ENCODE measurements at regions not wholly inside any gene's neighbourhood (a gene's known extent, or its start where the extent isn't known, plus 50 kb on each side); places are given as distances from the start of the nearest gene placed in this dataset.

GRCh38 chr3:148218222-148218621 lies 479.5 kb upstream of the AGTR1 start:
- peak in 1 of 3 donors; percentile 51 for DNase-seq
- WGBS (ENCODE audit: insufficient coverage, low coverage, low lambda C conversion rate, missing lambda C conversion rate), result 34% methylated on average over 3 of the region's 3 CpGs
- Histone ChIP-seq H3K4me3 (no peak overlapping the region), H3K9me3 (no peaks in the 10 kb centered on the region), H3K36me3 (no peaks in the 10 kb centered on the region), H3K4me1 (no peaks in the 10 kb centered on the region), H3K27ac (no peak overlapping the region), H3K27me3 (no peaks in the 10 kb centered on the region)
- ATAC-seq, result peak in 1 of 4 donors; percentile 63
- TF ChIP-seq POLR2A (IDR thresholded peaks at IDR 0.05) (no peak), CTCF (IDR thresholded peaks at IDR 0.05) (no peak)
- intact Hi-C loops (cut with DNase I), result no loop called here

GRCh38 chr3:148219999-148220398 lies 477.7 kb upstream of the AGTR1 start:
- Histone ChIP-seq H3K4me3 (no peak overlapping the region), H3K36me3 (no peaks in the 10 kb centered on the region), H3K9me3 (no peaks in the 10 kb centered on the region), H3K27ac (no peak overlapping the region), H3K27me3 (no peaks in the 10 kb centered on the region), H3K4me1 (no peaks in the 10 kb centered on the region)
- WGBS (ENCODE audit: insufficient coverage, low coverage, low lambda C conversion rate, missing lambda C conversion rate), result 89% methylated on average over 2 of the region's 2 CpGs
- intact Hi-C loops (cut with DNase I), result no loop called here
- TF ChIP-seq CTCF (IDR thresholded peaks at IDR 0.05) (no peak), POLR2A (IDR thresholded peaks at IDR 0.05) (no peak)
- DNase-seq (no peak), ATAC-seq (no peak)

- TF ChIP-seq CTCF (IDR thresholded peaks at IDR 0.05), result no peak
- TF ChIP-seq POLR2A (IDR thresholded peaks at IDR 0.05), result no peak
- H3K36me3 ChIP-seq, result no peaks in the 10 kb centered on the region
- H3K27ac ChIP-seq, result no peak overlapping the region
- no peak overlapping the region for H3K4me3 ChIP-seq
- no peaks in the 10 kb centered on the region for H3K4me1 ChIP-seq
- ATAC-seq, result no peak
- H3K27me3 ChIP-seq, result no peaks in the 10 kb centered on the region
- DNase-seq, result no peak
- H3K9me3 ChIP-seq, result no peaks in the 10 kb centered on the region
- 47% methylated on average over 1 of the region's 1 CpG for WGBS (ENCODE audit: insufficient coverage, low coverage, low lambda C conversion rate, missing lambda C conversion rate)
- intact Hi-C loops (cut with DNase I), result no loop called here
Observed at GRCh38 chr3:148221303-148221702, 476.4 kb upstream of the AGTR1 start.

- Histone ChIP-seq H3K4me1 (no peaks in the 10 kb centered on the region), H3K4me3 (no peak overlapping the region), H3K36me3 (no peaks in the 10 kb centered on the region), H3K27ac (no peak overlapping the region), H3K27me3 (no peaks in the 10 kb centered on the region), H3K9me3 (no peaks in the 10 kb centered on the region)
- ATAC-seq, result no peak
- no peak for TF ChIP-seq CTCF (IDR thresholded peaks at IDR 0.05)
- TF ChIP-seq POLR2A (IDR thresholded peaks at IDR 0.05), result no peak
- 42% methylated on average over 2 of the region's 2 CpGs for WGBS (ENCODE audit: insufficient coverage, low coverage, low lambda C conversion rate, missing lambda C conversion rate)
- intact Hi-C loops (cut with DNase I), result no loop called here
- no peak for DNase-seq
Observed at GRCh38 chr3:148223266-148223665, 474.4 kb upstream of the AGTR1 start.

- Histone ChIP-seq H3K4me3 (no peak overlapping the region), H3K9me3 (no peaks in the 10 kb centered on the region), H3K36me3 (no peaks in the 10 kb centered on the region), H3K27ac (no peak overlapping the region), H3K4me1 (no peaks in the 10 kb centered on the region), H3K27me3 (no peaks in the 10 kb centered on the region)
- 55% methylated on average over 3 of the region's 3 CpGs for WGBS (ENCODE audit: insufficient coverage, low coverage, low lambda C conversion rate, missing lambda C conversion rate)
- no peak for ATAC-seq
- no peak for DNase-seq
- TF ChIP-seq CTCF (IDR thresholded peaks at IDR 0.05) (no peak), POLR2A (IDR thresholded peaks at IDR 0.05) (no peak)
- intact Hi-C loops (cut with DNase I), result no loop called here
Observed at GRCh38 chr3:148226246-148226645, 471.5 kb upstream of the AGTR1 start.
